CD4-positive, alpha-beta memory T cell (primary cell): ENCODE measurements at regions not wholly inside any gene's neighbourhood (a gene's known extent, or its start where the extent isn't known, plus 50 kb on each side); places are given as distances from the start of the nearest gene placed in this dataset. TPM values are rescaled to one million over a fixed set of nuclear protein-coding genes. Genes with fewer than 3 reads are reported as not detected.
"Not testable (repeated sequence)": the region's sequence is repeated elsewhere in the genome, so short reads cannot be mapped to it uniquely, and the experiment has no call there.

Experiments used
- CTCF ChIA-PET: fragments of 350-600 bp; sonication (Branson Sonifier 250); formaldehyde crosslinking; loops from one replicate; lab custom pipeline; 2021; ENCODE audit warnings: inconsistent platforms; ENCODE audit not compliant: partially characterized antibody; lab: Charles Lee
- POLR2A ChIA-PET: fragments of 350-600 bp; sonication (Branson Sonifier 250); formaldehyde crosslinking; loops from one replicate; lab custom pipeline; 2021; ENCODE audit not compliant: partially characterized antibody; lab: Charles Lee
- DNase-seq, 5 donors: peaks; one replicate each; pipeline versions ENCODE4 v3.0.0 to v3.0.0-alpha.2; 2020 to 2022; ENCODE audit warnings: mixed read lengths in 1 of 5
- H3K27ac ChIP-seq: one replicate; pipeline ENCODE4 v1.7.0; 2013; ENCODE audit warnings: low read depth, low read length
- H3K27me3 ChIP-seq: 2 replicates; pipeline ENCODE4 v1.7.0; 2013; ENCODE audit warnings: mild to moderate bottlenecking, low read length, moderate library complexity; ENCODE audit not compliant: insufficient read depth
- H3K36me3 ChIP-seq: 2 replicates; pipeline ENCODE4 v1.7.0; 2013; ENCODE audit warnings: mild to moderate bottlenecking, low read length, moderate library complexity; ENCODE audit not compliant: insufficient read depth
- H3K4me1 ChIP-seq: 2 replicates; pipeline ENCODE4 v1.7.0; 2013; ENCODE audit warnings: mild to moderate bottlenecking, low read length, moderate library complexity; ENCODE audit not compliant: insufficient read depth
- H3K4me3 ChIP-seq, 2 donors: one replicate each; pipeline ENCODE4 v1.7.0; 2013; ENCODE audit warnings: low read length in 2 of 2, mild to moderate bottlenecking in 1 of 2
- H3K9me3 ChIP-seq, 2 donors: one replicate each; pipeline ENCODE4 v1.7.0; 2013; ENCODE audit warnings: low read length in 2 of 2, control low read depth in 1 of 2; ENCODE audit not compliant: control insufficient read depth in 1 of 2
- H3K27ac Mint-ChIP-seq, 7 donors: one replicate each; pipeline ENCODE4 v1.8.0; 2020 to 2021; ENCODE audit warnings: mixed read lengths in 7 of 7, mild to moderate bottlenecking in 6 of 7, inconsistent platforms in 3 of 7, moderate library complexity in 3 of 7
- H3K27me3 Mint-ChIP-seq, 2 donors: one replicate each; pipeline ENCODE4 v1.8.0; 2020 to 2021; ENCODE audit warnings: mixed read lengths in 2 of 2
- H3K36me3 Mint-ChIP-seq, 2 donors: one replicate each; pipeline ENCODE4 v1.8.0; 2020 to 2021; ENCODE audit warnings: mixed read lengths in 2 of 2, inconsistent platforms in 1 of 2, mild to moderate bottlenecking in 1 of 2
- H3K4me1 Mint-ChIP-seq, 4 donors: one replicate each; pipeline ENCODE4 v1.8.0; 2020 to 2021; ENCODE audit warnings: mixed read lengths in 4 of 4, mild to moderate bottlenecking in 1 of 4
- H3K4me3 Mint-ChIP-seq, 8 donors: one replicate each; pipeline ENCODE4 v1.8.0; 2020 to 2021; ENCODE audit warnings: mixed read lengths in 8 of 8, mild to moderate bottlenecking in 7 of 8, moderate library complexity in 6 of 8, inconsistent platforms in 3 of 8
- H3K9me3 Mint-ChIP-seq, 8 donors: one replicate each; pipeline ENCODE4 v1.8.0; 2020 to 2021; ENCODE audit warnings: mixed read lengths in 8 of 8, mild to moderate bottlenecking in 5 of 8, inconsistent platforms in 3 of 8, moderate library complexity in 1 of 8
- intact Hi-C: fragments of 100-400 bp; cut with micrococcal nuclease; formaldehyde crosslinking; loops from one replicate; pipeline ENCODE4 v1.15.1; 2023
- microRNA-seq: library from miRNA; unstranded; fragments of <30 nt; microRNA quantifications from one replicate; pipeline ENCODE4 v1.2.0, GENCODE V29; 2021; ENCODE audit warnings: borderline replicate concordance, borderline number of aligned reads, borderline microRNAs expressed, mixed read lengths

DNA sequence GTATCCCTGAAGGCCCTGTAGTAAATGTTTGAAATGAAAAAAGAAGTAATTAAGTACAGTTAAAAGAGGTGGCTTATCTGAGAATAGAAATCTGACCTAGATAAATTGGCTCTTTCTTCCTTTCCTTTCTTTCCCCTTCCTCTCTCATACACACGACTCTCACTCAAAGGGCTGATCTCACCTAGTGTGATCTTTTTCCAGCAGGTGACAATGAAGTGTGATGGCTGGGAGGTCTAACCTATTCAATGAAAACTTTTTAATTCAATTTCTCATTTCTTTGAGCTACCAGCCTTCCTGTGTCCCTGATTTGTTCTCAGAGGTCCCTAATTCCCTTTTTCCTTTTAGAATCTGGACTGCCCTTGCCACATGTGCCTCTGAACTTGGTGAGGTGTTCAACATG, 118.0 kb upstream of the RIMS1 start:
- Histone ChIP-seq H3K27me3 (no peaks in the 10 kb centered on the region), H3K9me3 (no peaks in the 10 kb centered on the region), H3K36me3 (no peaks in the 10 kb centered on the region), H3K27ac (no peak overlapping the region), H3K4me3 (no peak overlapping the region), H3K4me1 (no peaks in the 10 kb centered on the region)
- ChIA-PET CTCF (no interaction called here), POLR2A (no interaction called here)
- Mint-ChIP-seq H3K27me3 (no peaks in the 10 kb centered on the region), H3K4me1 (no peaks in the 10 kb centered on the region), H3K36me3 (no peaks in the 10 kb centered on the region), H3K9me3 (peaks cover 0 to 7% (median 2%) of the 10 kb centered on the region in 8 donors), H3K27ac (no peak overlapping the region), H3K4me3 (no peak overlapping the region)
- DNase-seq = no peak
- intact Hi-C loops = no loop called here

DNA sequence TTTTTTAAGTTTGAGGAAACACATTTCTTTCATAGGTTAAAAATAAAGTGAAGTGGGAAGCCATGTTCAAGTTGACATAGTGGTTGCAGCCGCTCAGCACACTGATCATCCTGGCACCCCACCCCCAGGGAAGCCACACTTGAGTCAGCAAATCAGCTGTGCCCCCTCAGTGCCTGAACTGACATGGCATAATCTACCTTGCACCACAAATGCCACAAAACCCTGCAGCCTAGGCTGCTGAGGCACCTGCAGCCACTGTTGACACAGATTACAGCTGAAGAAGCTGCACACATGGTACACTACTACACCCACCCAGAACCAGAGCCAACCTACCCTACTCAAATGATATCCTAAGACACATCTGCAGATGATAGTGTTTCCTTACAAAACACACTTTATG, 77.5 kb upstream of the RIMS1 start:
- Histone ChIP-seq H3K4me1 (no peaks in the 10 kb centered on the region), H3K27me3 (no peaks in the 10 kb centered on the region)
- H3K36me3 Mint-ChIP-seq = no peaks in the 10 kb centered on the region

DNA sequence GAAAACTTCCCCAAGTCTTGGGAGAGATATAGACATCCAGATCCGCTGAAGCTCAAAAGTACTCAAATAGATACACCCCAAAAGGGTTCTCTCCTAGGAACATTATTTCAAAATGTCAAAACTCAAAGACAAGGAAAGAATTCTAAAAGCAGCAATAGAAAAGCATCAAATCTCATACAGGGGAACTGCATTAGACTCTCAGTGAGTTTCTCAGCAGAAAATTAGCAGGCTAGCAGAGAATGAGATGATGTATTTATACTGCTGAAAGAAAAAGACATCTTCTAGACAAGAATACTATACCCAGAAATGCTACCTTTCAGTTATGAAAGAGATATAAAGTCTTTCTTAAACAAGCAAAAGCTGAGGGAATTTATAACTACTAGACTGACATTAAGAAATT, 75.5 kb upstream of the RIMS1 start:
- H3K4me3 Mint-ChIP-seq = no peak overlapping the region
- H3K27ac Mint-ChIP-seq = no peak overlapping the region
- intact Hi-C loops = no loop called here
- CTCF ChIA-PET = no interaction called here
- H3K9me3 Mint-ChIP-seq = peaks cover 4 to 53% (median 25%) of the 10 kb centered on the region in 8 donors
- no peaks in the 10 kb centered on the region for H3K36me3 ChIP-seq
- H3K9me3 ChIP-seq = peaks cover 0 to 6% of the 10 kb centered on the region in 2 donors
- no peak overlapping the region for H3K4me3 ChIP-seq
- H3K4me1 ChIP-seq = no peaks in the 10 kb centered on the region
- no peak for DNase-seq
- no peaks in the 10 kb centered on the region for H3K27me3 Mint-ChIP-seq
- H3K27ac ChIP-seq = no peak overlapping the region
- POLR2A ChIA-PET = no interaction called here
- H3K36me3 Mint-ChIP-seq = no peaks in the 10 kb centered on the region
- no peaks in the 10 kb centered on the region for H3K4me1 Mint-ChIP-seq
- no peaks in the 10 kb centered on the region for H3K27me3 ChIP-seq

More for the DNA sequence above, 77.5 kb upstream of the RIMS1 start:
- Mint-ChIP-seq H3K27ac (no peak overlapping the region), H3K27me3 (no peaks in the 10 kb centered on the region), H3K4me1 (no peaks in the 10 kb centered on the region), H3K4me3 (no peak overlapping the region), H3K9me3 (peaks cover 4 to 56% (median 24%) of the 10 kb centered on the region in 8 donors)
- no peak for DNase-seq
- Histone ChIP-seq H3K36me3 (no peaks in the 10 kb centered on the region), H3K27ac (no peak overlapping the region), H3K4me3 (no peak overlapping the region), H3K9me3 (peaks cover 0 to 6% of the 10 kb centered on the region in 2 donors)
- ChIA-PET POLR2A (no interaction called here), CTCF (no interaction called here)
- intact Hi-C loops = no loop called here

DNA sequence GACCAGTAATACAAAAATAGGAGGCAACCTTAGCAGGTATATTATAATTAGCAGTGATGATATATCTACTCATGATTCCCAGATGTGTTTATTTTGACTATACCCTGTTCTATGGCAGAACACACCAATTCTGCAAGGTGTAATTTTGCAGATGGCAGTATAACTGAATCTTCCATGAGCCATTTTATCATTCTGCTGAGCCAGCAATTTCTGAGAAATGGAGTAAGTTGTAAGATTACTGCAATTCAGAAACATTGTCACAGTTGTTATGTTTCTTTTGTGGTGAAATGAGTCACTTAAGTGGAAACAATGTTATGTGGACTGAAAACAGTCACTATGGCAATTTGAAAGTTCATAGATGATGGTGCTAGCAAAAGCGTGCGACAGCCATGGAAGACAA, 63.7 kb upstream of the RIMS1 start:
- H3K27ac ChIP-seq = no peak overlapping the region
- no peak overlapping the region for H3K4me3 ChIP-seq
- H3K9me3 ChIP-seq = no peaks in the 10 kb centered on the region
- Mint-ChIP-seq H3K27me3 (no peaks in the 10 kb centered on the region), H3K9me3 (peaks cover 0 to 9% (median 5%) of the 10 kb centered on the region in 8 donors), H3K36me3 (no peaks in the 10 kb centered on the region), H3K4me1 (no peaks in the 10 kb centered on the region), H3K4me3 (no peak overlapping the region), H3K27ac (no peak overlapping the region)
- no peaks in the 10 kb centered on the region for H3K36me3 ChIP-seq
- intact Hi-C loops = no loop called here
- H3K4me1 ChIP-seq = no peaks in the 10 kb centered on the region
- no peak for DNase-seq
- ChIA-PET CTCF (no interaction called here), POLR2A (no interaction called here)
- no peaks in the 10 kb centered on the region for H3K27me3 ChIP-seq

DNA sequence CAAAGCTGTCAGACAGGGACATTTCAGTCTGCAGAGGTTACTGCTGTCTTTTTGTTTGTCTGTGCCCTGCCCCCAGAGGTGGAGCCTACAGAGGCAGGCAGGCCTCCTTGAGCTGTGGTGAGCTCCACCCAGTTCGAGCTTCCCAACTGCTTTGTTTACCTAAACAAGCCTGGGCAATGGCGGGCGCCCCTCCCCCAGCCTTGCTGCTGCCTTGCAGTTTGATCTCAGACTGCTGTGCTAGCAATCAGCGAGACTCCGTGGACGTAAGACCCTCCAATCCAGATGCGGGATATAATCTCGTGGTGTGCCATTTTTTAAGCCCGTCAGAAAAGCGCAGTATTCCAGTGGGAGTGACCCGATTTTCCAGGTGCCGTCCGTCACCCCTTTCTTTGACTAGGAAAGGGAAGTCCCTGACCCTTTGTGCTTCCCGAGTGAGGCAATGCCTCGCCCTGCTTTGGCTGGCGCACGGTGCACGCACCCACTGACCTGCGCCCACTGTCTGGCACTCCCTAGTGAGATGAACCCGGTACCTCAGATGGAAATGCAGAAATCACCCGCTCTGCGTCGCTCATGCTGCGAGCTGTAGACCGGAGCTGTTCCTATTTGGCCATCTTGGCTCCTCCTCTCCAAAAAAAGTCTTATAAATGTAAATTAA, 54.1 kb upstream of the RIMS1 start:
- not testable (repeated sequence) for H3K27me3 Mint-ChIP-seq

More for the DNA sequence above, 54.1 kb upstream of the RIMS1 start:
- H3K4me1 ChIP-seq, H3K4me3 ChIP-seq, CTCF ChIA-PET, H3K27ac Mint-ChIP-seq, DNase-seq, H3K27me3 ChIP-seq, H3K4me1 Mint-ChIP-seq, H3K4me3 Mint-ChIP-seq, intact Hi-C loops, H3K36me3 Mint-ChIP-seq, POLR2A ChIA-PET, H3K36me3 ChIP-seq, H3K9me3 ChIP-seq, H3K27ac ChIP-seq: not testable (repeated sequence)
- peaks cover 0 to 13% (median 4%) of the 10 kb centered on the region in 8 donors for H3K9me3 Mint-ChIP-seq

Small RNAs in the stretch of these regions (microRNA-seq; reads per million reads assigned to microRNA genes)
- 8.1 reads per million, percentile 35 among the genes with 10 or more reads in this experiment for gene MIR30A
- gene MIR30C2 = not detected
